Embryonic facial prominence (tissue), 1 donor: ENCODE measurements at regions not wholly inside any gene's neighbourhood (a gene's known extent, or its start where the extent isn't known, plus 50 kb on each side); places are given as distances from the start of the nearest gene placed in this dataset.
"Not testable (repeated sequence)": the region's sequence is repeated elsewhere in the genome, so short reads cannot be mapped to it uniquely, and the experiment has no call there.

Experiments
- DNase-seq: peaks from one replicate; pipeline ENCODE4 v3.0.0-alpha.2; 2016; ENCODE audit errors: extremely low spot score

- DNase-seq = no peak
Measured at GRCh38 chr1:232316864-232317263, 313.1 kb downstream of the SIPA1L2 start.

DNA sequence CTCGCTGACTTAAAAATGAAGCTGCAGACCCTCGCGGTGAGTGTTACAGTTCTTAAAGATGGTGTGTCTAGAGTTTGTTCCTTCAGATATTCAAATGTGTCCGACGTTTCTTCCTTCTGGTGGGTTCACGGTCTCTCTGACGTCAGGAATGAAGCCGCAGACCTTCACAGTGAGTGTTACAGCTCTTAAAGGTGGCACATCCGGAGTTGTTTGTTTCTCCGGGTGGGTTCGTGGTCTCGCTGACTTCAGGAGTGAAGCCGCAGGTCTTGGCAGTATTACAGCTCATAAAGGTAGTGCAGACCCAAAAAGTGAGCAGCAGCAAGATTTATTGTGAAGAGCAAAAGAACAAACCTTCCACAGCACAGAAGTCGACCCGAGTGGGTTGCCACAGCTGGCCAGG is 316.1 kb downstream of the SIPA1L2 start:
- DNase-seq = not testable (repeated sequence)

GRCh38 chr1:232310541-232310940 is 319.4 kb downstream of the SIPA1L2 start:
- no peak for DNase-seq

DNA sequence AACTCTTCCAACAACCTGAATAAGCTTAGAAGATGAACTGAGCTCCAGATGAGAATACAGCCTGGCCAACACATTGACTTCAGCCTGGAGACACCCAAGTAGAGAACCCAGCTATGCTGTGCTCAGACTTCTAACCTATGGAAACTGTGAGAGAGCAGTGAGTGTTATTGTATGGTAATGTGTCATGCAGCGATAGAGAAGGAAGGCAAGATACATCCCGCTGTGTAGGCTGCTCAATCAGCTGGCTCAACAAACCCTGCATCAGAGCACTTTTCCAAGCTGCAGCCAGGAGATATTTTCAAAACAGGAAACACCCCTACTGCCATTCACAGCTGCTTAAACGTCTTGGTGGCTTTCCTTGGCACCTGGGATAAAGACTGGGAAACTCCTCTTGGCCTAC is 321.3 kb downstream of the SIPA1L2 start:
- no peak for DNase-seq

DNA sequence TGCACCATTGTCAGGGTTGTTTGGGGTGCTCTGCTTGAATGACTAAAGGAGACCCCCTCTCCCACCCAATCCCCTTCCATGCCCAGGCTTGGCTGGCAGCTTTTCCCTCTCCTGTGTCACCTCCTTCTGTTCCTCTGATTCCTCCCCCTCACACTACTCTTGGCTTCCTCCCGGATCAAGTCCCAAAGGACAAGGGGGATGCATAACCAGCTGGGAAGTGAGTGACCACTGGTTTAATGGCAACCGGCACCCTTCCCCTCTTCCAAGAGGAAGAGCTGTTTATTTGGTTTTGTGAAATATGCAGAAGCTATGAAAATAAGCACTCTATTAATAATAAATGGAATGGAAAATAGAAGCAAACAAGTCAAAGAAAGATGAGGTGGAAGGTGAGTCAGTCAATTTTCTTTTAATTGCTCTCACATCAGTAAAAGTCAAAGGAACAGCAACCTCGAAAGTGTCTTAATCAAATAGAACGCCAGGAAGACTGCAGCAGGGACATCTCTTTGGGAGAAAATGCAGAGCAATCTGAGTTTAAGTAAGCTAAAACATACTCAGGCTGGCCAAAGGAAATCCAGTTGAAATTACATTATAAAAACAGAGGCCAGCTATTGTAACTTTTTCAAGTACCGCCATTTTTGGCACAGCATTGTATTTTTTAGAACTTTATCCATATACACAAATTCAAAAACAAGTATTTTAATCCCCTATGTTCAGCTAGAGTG is 322.5 kb downstream of the SIPA1L2 start:
- no peak for DNase-seq

GRCh38 chr1:232306269-232306961 is 323.5 kb downstream of the SIPA1L2 start:
- DNase-seq = no peak

- no peak for DNase-seq
Measured at GRCh38 chr1:232305050-232305449, 324.9 kb downstream of the SIPA1L2 start.

DNA sequence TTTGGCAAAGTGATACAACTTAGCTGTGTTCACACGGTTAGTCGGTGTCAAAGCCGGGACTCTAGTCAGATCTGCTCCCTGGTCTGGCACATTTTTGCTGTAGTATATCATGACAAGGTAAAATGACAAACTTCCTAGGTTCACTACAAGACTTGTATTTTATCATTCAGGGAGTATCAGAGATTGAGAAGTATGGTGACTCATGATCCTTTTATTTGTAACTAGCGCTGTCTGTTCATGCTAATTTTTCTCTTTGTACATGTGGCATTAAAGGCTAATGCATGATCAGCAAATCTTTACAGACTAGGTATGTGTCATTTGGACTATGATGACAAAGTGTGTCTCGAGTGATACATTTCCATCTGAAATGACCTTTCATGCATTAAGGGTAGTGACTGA is 326.7 kb downstream of the SIPA1L2 start:
- DNase-seq = no peak

- DNase-seq = no peak
Measured at GRCh38 chr1:232302376-232303221, 327.3 kb downstream of the SIPA1L2 start.

DNA sequence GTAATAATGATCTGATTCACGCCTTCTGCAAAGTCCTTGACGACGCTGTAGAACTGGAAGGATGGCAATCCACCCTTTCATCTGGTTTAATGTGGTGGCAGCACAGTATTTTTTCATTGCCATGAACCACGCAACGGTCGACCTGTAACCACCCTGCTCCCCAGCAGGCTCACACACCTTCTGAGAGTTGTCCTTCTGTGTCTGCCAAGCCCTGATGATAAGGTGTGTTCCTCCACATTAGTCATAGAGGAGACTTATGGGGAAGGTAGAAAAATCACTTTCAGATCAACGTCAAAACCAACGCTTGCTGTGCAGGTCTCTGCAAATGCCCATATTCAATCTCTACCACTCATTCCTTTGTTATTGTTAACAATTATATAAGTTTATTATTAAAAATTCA is 328.7 kb downstream of the SIPA1L2 start:
- no peak for DNase-seq

- peak; percentile 31 for DNase-seq
Measured at GRCh38 chr1:232300466-232300865, 329.5 kb downstream of the SIPA1L2 start.

- DNase-seq = no peak
Measured at GRCh38 chr1:232296461-232296860, 333.5 kb downstream of the SIPA1L2 start.

DNA sequence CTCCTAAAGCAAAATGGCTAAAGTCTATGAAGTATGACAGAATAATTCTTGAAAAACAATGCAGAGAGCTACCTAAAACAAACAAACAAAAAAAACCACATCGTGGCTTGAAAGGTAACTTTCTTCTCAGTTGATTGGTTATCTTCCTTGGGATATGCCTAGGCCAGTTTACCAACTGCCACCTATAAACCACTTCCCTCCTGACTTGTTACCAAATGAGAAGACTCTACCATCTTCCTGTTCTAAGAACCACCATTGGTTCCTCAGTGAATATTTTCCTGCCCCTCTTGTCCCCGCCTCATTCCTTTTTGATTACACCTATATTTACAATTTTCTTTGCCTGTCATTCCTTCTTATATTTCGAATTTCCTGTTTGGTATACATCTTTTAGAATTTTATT is 336.6 kb downstream of the SIPA1L2 start:
- DNase-seq = no peak

DNA sequence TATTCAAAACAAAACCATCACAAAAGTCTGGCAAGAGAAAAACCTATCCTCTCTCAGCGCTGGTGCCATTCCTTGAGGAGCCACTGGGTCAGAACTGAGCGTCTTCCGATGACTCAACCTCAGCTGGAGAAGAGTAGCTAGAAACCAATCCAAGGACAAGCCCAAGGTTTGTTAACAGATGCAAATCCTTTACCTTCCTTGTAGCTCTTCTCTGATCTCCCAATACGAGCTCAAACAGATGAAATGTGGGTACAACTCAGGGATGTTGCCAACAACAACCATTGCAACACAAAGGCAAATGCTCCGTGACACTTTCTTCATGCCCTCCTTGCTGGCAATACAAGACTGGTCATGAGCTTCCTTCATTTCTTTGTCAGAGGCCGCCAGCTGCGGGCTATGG is 337.1 kb downstream of the SIPA1L2 start:
- no peak for DNase-seq

DNA sequence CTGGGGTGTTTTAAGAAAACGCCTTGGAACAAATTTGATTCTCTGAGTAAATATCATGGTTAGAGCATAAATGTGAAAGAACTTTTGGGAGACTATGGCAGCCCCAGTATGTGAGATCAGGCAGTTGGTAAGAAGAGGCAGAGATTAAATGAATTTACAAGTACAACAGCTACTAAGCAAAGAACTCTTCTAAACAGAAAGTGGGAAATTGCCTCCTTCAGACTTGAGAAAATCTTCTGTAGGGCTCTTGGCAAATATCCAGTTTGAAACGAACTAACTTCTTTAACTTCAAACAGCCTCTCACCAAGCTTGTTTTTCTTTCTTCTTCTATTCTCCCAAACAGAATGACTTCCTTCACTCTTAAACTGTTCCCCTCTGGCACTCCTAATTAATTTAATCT is 337.7 kb downstream of the SIPA1L2 start:
- no peak for DNase-seq

- no peak for DNase-seq
Measured at GRCh38 chr1:232291681-232292080, 338.3 kb downstream of the SIPA1L2 start.

DNA sequence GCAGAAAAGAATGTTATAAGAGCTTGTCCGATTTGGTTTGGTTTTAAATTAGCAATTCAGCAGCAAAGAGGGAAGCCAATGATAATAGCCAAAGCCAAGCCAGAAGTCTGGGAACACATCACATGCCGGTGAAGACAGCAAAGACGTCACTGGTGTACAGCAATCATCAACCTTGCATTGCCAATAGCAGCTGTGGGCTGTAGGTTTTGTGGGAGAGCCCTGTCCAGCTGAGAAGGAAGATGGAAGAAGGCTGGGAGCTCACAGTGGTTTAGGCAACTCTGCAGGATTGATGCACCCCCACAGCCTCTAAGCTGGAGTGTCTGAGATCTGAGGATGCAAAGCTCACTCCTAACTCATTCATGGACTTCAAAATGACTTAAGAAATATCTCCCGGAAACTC is 338.7 kb downstream of the SIPA1L2 start:
- DNase-seq = no peak

- DNase-seq = no peak
Measured at GRCh38 chr1:232290570-232290969, 339.4 kb downstream of the SIPA1L2 start.

- DNase-seq = no peak
Measured at GRCh38 chr1:232287676-232288569, 342.0 kb downstream of the SIPA1L2 start.

DNA sequence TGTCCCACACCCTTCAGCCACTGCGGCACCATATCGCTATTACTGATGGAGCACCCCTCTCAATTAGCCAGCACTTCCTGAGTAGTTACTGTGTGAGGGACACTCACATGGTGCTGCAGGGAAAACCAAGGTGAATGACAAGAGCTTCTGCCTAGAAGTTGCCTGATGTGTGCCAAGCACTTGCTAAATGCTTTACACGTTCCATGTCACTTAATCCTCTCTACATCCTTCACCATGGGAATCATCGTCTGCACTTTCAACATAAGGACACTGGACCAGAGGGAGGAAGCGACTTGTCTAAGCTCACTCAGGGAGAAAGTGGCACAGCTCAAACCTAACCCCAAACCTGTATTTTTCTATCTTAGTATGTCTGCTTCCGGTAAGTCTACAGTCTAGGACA is 344.8 kb downstream of the SIPA1L2 start:
- no peak for DNase-seq

DNA sequence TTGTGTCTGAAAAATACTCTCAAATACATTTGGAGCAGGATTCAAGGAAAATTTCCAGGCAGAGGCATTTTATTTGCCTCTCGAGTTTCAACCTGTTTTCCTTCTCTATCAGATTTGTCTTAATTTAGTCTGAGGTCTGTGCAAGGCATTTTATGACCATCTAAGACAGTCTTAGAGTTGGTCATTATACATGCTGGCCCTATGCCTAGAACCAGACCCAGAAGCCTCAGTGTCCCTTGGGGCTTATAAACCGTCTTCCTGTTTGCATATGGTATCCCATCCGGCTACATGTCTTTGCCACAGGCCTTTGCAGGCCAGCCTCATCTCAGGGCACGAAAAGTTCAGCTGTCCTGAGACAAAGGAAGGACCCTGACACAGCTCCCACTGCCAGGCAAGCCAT is 346.1 kb downstream of the SIPA1L2 start:
- DNase-seq = no peak

DNA sequence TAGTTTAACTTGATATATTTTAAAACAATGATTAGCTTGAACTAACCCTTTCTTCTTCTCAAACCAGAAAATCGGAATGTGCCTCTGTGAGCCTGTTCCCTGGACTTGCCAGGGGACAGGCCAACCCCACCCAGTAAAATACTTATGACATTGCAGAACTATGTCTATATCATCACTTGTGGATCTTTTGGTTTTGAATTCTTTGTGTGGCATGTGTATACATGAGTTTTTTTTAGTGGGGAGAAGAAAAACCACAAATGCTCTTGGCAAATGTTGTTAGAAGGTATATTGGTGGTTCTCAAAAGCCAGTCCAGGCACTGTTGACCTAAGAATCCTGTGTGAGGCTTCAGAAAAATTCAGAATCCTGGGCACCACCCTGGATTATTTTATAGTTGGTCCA is 347.4 kb downstream of the SIPA1L2 start:
- DNase-seq = no peak
